ENCODE measurements at regions not wholly inside any gene's neighbourhood (a gene's known extent, or its start where the extent isn't known, plus 50 kb on each side); places are given as distances from the start of the nearest gene placed in this dataset.
A peak's percentile ranks its signal among the peaks of the same experiment; 100 is the strongest.

DNA sequence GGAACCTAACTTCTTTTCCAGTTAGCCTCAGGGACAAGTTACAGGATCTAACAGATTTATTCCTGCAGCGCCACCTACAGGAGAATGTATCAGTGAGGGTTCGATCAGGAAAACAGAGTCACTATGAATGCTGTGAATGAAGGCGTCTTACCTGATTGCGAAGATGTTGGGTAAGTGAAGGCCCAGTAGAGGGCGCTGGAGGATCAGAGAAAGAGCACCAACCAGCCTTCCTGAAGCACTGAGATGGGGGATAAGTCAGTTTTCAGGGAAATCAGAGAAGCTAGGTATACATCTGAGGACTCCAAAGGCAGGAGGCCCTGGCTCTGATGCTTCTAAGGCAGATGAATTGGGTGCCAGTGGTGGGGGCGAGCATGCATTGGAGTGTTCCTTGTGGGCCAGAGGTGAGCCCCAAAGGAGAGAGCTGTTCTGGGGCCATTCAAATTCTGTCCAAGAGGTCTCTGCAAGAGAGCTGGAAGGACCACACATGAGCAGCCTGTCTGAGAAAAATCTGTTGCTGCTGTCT lies 169.9 kb upstream of the AADAT start:
- peak; percentile 27 for DNase-seq
- Mint-ChIP-seq H3K36me3 (no peaks in the 10 kb centered on the region), H3K4me3 (no peak overlapping the region), H3K27ac (no peak overlapping the region), H3K27me3 (no peaks in the 10 kb centered on the region), H3K4me1 (no peaks in the 10 kb centered on the region), H3K9me3 (peaks cover 2% of the 10 kb centered on the region)

GRCh38 chr4:170256807-170257206 lies 167.1 kb upstream of the AADAT start:
- no peak for DNase-seq
- Mint-ChIP-seq H3K4me1 (no peaks in the 10 kb centered on the region), H3K9me3 (no peaks in the 10 kb centered on the region), H3K27ac (no peak overlapping the region), H3K27me3 (no peaks in the 10 kb centered on the region), H3K36me3 (no peaks in the 10 kb centered on the region), H3K4me3 (no peak overlapping the region)

- no peak overlapping the region for H3K4me3 Mint-ChIP-seq
- H3K9me3 Mint-ChIP-seq, result no peaks in the 10 kb centered on the region
- DNase-seq, result no peak
- no peak overlapping the region for H3K27ac Mint-ChIP-seq
- no peaks in the 10 kb centered on the region for H3K4me1 Mint-ChIP-seq
- no peaks in the 10 kb centered on the region for H3K27me3 Mint-ChIP-seq
- no peaks in the 10 kb centered on the region for H3K36me3 Mint-ChIP-seq
Observed at GRCh38 chr4:170248576-170248975, 158.8 kb upstream of the AADAT start.

- Mint-ChIP-seq H3K4me1 (no peaks in the 10 kb centered on the region), H3K9me3 (no peaks in the 10 kb centered on the region), H3K27me3 (no peaks in the 10 kb centered on the region), H3K36me3 (no peaks in the 10 kb centered on the region), H3K4me3 (no peak overlapping the region), H3K27ac (no peak overlapping the region)
- DNase-seq, result no peak
Observed at GRCh38 chr4:170248029-170248428, 158.3 kb upstream of the AADAT start.

GRCh38 chr4:170247596-170247995 lies 157.8 kb upstream of the AADAT start:
- H3K27ac Mint-ChIP-seq, result no peak overlapping the region
- no peaks in the 10 kb centered on the region for H3K36me3 Mint-ChIP-seq
- no peaks in the 10 kb centered on the region for H3K9me3 Mint-ChIP-seq
- H3K4me1 Mint-ChIP-seq, result no peaks in the 10 kb centered on the region
- DNase-seq, result no peak
- H3K27me3 Mint-ChIP-seq, result no peaks in the 10 kb centered on the region
- no peak overlapping the region for H3K4me3 Mint-ChIP-seq

GRCh38 chr4:170243662-170244288 lies 154.0 kb upstream of the AADAT start:
- no peaks in the 10 kb centered on the region for H3K9me3 Mint-ChIP-seq
- peaks cover 3% of the 10 kb centered on the region for H3K27me3 Mint-ChIP-seq
- H3K36me3 Mint-ChIP-seq, result no peaks in the 10 kb centered on the region
- no peaks in the 10 kb centered on the region for H3K4me1 Mint-ChIP-seq
- DNase-seq, result no peak
- H3K27ac Mint-ChIP-seq, result no peak overlapping the region
- no peak overlapping the region for H3K4me3 Mint-ChIP-seq

DNA sequence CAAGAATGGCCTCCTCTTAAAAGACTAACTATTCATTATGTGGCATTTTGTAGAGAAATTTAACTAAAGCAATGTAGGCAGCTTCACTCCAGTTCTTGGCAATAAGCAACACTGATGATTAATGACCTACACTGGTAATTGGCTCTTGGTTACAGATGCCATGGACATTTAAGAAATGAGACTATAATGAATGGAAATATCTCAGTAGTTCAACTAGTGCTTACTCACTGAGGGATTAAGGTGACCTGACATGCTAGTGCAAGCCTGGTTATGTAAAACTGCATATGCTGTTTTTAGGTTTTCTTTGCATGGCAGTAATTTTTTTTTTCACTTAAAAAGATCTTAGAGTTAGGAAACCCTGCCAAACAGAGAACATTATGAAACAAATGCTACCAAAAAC lies 152.7 kb upstream of the AADAT start:
- no peak for DNase-seq
- Mint-ChIP-seq H3K9me3 (no peaks in the 10 kb centered on the region), H3K4me3 (no peak overlapping the region), H3K36me3 (no peaks in the 10 kb centered on the region), H3K27me3 (peaks cover 3% of the 10 kb centered on the region), H3K4me1 (no peaks in the 10 kb centered on the region), H3K27ac (no peak overlapping the region)

GRCh38 chr4:170234800-170235199 lies 145.0 kb upstream of the AADAT start:
- no peaks in the 10 kb centered on the region for H3K4me1 Mint-ChIP-seq
- H3K27me3 Mint-ChIP-seq, result no peaks in the 10 kb centered on the region
- H3K36me3 Mint-ChIP-seq, result no peaks in the 10 kb centered on the region
- no peak for DNase-seq
- no peak overlapping the region for H3K27ac Mint-ChIP-seq
- H3K4me3 Mint-ChIP-seq, result no peak overlapping the region
- H3K9me3 Mint-ChIP-seq, result no peaks in the 10 kb centered on the region

DNA sequence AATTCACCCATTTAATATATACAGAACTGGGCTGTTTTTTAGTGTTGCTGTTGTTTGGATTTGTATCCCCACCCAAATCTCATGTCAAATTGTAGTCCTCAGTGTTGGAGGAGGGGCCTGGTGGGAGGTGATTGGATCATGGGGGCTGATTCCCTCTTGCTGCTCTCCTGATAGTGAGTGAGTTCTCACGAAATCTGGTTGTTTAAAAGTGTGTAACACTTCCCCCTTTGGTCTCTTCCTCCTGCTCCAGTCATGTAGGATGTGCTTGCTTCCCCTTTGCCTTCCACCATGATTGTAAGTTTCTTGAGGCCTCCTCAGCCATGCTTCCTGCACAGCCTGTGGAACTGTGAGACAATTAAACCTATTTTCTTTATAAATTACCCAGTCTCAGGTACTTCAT lies 141.6 kb upstream of the AADAT start:
- H3K27ac Mint-ChIP-seq, result no peak overlapping the region
- H3K9me3 Mint-ChIP-seq, result no peaks in the 10 kb centered on the region
- H3K4me3 Mint-ChIP-seq, result no peak overlapping the region
- H3K4me1 Mint-ChIP-seq, result no peaks in the 10 kb centered on the region
- no peaks in the 10 kb centered on the region for H3K27me3 Mint-ChIP-seq
- DNase-seq, result no peak
- no peaks in the 10 kb centered on the region for H3K36me3 Mint-ChIP-seq

DNA sequence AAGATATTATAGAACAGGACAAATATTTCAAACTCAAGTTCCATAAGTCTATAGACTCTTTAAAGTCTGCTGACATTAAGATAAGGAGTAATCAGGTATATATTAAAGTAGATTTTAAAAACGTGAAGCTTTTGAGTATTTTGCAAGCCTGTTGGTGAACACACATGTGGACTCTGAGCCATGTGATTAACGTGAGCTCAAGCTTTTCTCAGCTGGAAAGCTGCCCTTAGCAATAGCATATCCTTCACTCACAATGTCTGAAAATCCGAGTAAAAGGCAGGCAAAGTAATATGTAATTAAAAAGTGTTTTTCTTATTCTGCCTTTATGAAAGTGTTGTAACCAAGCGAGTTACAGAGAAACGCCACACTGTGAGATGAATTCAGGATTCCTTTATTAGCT lies 140.5 kb upstream of the AADAT start:
- H3K27me3 Mint-ChIP-seq, result no peaks in the 10 kb centered on the region
- no peak overlapping the region for H3K4me3 Mint-ChIP-seq
- no peaks in the 10 kb centered on the region for H3K4me1 Mint-ChIP-seq
- no peaks in the 10 kb centered on the region for H3K9me3 Mint-ChIP-seq
- no peaks in the 10 kb centered on the region for H3K36me3 Mint-ChIP-seq
- no peak for DNase-seq
- H3K27ac Mint-ChIP-seq, result no peak overlapping the region

GRCh38 chr4:170229006-170229405 lies 139.2 kb upstream of the AADAT start:
- no peaks in the 10 kb centered on the region for H3K9me3 Mint-ChIP-seq
- H3K4me3 Mint-ChIP-seq, result no peak overlapping the region
- no peak overlapping the region for H3K27ac Mint-ChIP-seq
- no peaks in the 10 kb centered on the region for H3K36me3 Mint-ChIP-seq
- no peak for DNase-seq
- no peaks in the 10 kb centered on the region for H3K27me3 Mint-ChIP-seq
- no peaks in the 10 kb centered on the region for H3K4me1 Mint-ChIP-seq

DNA sequence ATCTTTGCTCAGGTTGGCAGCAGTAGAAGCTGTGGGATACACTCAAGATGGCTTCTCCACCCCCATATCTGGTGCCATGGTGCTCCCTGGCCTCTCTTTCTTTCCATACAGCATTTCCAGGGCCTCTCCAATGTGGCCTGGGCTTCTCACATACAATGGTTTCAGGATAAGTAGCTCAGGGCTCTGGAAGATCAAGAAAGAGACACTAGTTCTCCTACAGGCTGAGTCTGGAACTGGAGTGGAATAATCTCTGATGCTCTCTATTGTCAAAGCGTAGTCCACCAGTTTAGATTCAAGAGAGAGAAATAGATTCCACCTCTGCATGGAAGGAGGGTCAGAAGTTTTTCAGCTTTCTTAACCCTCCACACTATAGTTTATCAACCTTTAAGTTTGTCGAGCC lies 138.2 kb upstream of the AADAT start:
- Mint-ChIP-seq H3K4me1 (no peaks in the 10 kb centered on the region), H3K27ac (no peak overlapping the region), H3K27me3 (no peaks in the 10 kb centered on the region), H3K9me3 (no peaks in the 10 kb centered on the region), H3K4me3 (no peak overlapping the region), H3K36me3 (no peaks in the 10 kb centered on the region)
- DNase-seq, result no peak

DNA sequence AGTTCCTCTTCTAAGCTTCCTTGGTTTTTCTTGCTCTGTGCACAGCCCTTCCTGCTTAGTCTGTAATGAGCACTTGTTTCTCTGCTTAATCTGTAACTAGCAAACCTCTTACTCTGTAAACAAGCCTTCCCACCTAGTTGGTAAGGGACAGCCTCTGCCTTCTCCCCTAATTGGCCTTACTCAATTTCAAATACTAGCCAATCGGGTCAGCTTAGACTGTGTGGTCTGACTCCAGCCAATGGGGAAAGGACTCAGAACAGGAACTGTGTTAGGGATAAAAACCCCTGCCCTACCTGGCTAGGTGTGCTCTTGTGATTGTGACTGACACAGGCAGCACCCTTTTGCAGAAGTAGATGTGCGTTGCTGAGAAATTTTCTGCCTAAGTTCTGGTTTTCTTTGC lies 136.5 kb upstream of the AADAT start:
- Mint-ChIP-seq H3K36me3 (no peaks in the 10 kb centered on the region), H3K4me3 (no peak overlapping the region), H3K4me1 (no peaks in the 10 kb centered on the region), H3K27me3 (no peaks in the 10 kb centered on the region), H3K9me3 (peaks cover 3% of the 10 kb centered on the region), H3K27ac (no peak overlapping the region)
- DNase-seq, result no peak

DNA sequence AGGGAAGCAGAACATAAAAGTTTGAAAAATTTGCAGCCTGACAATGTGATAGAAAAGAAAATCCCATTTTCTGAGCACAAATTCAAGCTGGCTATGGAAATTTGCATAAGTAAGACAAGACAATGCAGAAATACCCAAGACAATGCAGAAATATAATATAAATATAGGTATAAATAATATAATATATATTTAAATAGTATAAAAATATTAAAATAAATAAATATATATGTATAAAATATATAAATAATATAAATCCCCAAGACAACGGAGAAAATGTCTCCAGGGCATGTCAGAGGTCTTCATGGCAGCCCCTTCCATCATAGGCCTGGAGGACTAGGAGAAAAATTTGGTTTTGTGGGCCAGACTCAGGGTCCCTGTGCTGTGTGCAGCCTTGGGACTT lies 125.0 kb upstream of the AADAT start:
- Mint-ChIP-seq H3K27me3 (no peaks in the 10 kb centered on the region), H3K36me3 (no peaks in the 10 kb centered on the region), H3K9me3 (peaks cover 25% of the 10 kb centered on the region), H3K4me1 (no peaks in the 10 kb centered on the region), H3K4me3 (no peak overlapping the region), H3K27ac (no peak overlapping the region)
- DNase-seq, result no peak

GRCh38 chr4:170214101-170214500 lies 124.3 kb upstream of the AADAT start:
- no peak overlapping the region for H3K27ac Mint-ChIP-seq
- no peaks in the 10 kb centered on the region for H3K27me3 Mint-ChIP-seq
- peaks cover 24% of the 10 kb centered on the region for H3K9me3 Mint-ChIP-seq
- no peaks in the 10 kb centered on the region for H3K36me3 Mint-ChIP-seq
- no peaks in the 10 kb centered on the region for H3K4me1 Mint-ChIP-seq
- no peak for DNase-seq
- no peak overlapping the region for H3K4me3 Mint-ChIP-seq

DNA sequence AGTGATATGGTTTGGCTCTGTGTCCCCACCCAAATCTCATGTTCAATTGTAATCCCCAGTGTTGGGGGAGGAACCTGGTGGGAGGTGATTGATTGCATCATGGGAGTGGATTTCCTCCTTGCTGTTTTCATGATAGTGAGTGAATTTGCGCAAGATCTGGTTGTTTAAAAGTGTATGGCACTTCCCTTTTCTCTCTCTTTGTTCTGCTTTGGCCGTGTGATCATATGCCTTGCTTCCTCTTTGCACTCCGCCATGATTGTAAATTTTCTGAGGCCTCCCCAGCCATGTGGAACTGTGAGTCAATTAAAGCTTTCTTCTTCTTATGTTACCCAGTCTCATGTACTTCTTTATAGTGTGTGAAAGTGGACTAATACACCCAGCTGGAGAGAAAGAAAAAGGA lies 113.0 kb upstream of the AADAT start:
- Mint-ChIP-seq H3K36me3 (no peaks in the 10 kb centered on the region), H3K4me1 (no peaks in the 10 kb centered on the region), H3K9me3 (no peaks in the 10 kb centered on the region), H3K27me3 (no peaks in the 10 kb centered on the region), H3K27ac (no peak overlapping the region), H3K4me3 (no peak overlapping the region)
- DNase-seq, result no peak
